Right hindlimb (tissue), 1 donor: ENCODE measurements at regions not wholly inside any gene's neighbourhood (a gene's known extent, or its start where the extent isn't known, plus 50 kb on each side); places are given as distances from the start of the nearest gene placed in this dataset.

Experiments
- DNase-seq: peaks from one replicate; pipeline ENCODE4 v3.0.0-alpha.2; 2018

DNA sequence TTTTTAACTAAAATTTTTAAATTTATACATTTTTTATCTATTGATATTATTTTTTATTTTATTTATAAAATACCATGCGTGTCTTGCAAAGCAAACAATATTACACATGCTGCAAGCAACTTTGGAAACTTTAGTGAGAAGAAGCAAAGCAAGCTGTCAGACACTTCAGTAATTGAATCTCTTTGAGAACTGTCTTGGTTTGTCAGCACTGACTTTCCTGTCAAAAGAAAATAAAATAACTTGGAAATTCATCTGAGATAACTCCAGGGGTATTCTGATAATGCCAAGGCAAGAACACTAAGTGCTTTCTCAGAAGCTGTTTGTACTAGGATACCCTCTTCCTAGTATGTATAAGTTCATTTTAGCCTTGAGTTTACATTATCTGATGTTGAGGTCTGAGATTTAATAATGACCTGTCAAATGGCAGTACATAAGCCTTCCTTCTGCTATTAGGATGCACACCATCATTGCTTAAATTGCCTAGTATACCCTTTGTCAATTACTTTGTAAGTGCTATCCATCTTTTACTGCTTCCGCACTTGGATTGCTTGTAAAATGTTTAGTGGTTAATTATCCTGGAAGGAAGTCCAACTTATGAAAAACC is 624.2 kb upstream of the AGA start:
- no peak for DNase-seq

DNA sequence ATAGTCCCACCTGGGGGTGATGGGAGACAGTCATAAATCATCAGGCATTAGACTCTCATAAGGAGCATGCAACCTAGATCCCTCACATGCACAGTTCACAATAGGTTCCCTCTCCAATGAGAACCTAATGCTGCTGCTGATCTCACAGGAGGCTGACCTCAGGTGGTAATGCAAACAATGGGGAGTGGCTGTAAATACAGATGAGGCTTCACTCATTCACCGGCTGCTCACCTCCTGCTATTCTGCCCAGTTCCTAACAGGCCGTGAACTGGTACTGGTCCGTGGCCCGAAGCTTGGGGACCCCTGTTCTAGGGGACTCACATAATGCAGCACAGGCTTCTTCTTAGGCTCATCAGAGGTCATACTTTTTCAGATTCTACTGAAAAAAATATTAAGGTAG is 625.9 kb upstream of the AGA start:
- DNase-seq = no peak

DNA sequence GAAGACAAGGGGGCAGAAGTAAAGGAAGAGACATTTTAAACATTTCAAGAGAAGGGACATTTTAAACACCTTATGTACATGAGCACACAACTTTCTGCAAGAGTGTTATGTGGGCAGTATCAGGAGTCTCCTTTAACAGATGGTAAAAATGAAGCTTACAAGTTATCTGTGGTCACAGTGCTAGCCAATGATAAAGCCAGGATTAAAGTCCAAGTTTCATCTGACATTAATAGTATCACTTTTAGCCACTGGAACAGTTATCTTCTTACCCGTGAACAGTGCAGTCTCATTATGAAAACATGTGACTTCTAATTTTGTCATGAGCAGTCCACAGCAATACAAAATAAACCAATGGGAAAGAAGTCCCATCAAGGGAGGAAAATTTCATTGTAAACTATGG is 627.9 kb upstream of the AGA start:
- no peak for DNase-seq

DNA sequence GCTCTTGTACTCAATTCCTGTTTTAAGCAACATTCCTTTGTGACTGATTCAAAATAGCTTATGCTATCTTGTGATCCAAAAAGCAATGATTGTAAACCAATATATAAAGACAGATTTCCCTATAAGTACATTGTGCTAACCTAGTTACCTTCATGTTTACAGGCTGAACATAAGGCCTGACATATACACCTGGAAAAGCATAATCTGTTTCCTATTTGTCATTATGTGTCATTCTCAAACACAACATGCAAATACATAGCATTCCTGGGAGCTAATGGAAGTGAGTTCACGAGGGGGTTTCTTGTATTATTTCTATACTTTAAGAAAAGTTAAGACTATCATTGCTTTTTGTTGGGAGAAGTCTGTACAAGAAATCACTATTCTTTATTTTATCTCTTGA is 638.1 kb upstream of the AGA start:
- DNase-seq = no peak

DNA sequence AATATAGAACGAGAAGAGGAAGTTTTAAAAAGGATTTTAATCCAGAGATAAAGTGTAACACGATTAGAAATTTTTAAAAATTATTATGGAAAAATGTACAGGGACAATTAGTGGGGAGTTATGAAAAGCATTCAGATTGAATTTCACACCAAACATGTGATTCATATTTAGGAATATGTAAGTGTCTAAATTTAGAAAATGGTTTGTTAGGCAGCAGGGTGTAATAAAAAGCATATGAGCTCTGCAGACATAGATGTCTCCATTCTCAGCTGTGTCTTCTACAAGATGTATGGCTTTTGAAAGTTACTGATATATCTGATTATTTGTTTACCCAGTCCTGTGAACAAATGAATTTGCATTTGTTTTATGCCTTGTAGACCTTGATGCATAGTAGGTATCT is 638.9 kb upstream of the AGA start:
- no peak for DNase-seq

DNA sequence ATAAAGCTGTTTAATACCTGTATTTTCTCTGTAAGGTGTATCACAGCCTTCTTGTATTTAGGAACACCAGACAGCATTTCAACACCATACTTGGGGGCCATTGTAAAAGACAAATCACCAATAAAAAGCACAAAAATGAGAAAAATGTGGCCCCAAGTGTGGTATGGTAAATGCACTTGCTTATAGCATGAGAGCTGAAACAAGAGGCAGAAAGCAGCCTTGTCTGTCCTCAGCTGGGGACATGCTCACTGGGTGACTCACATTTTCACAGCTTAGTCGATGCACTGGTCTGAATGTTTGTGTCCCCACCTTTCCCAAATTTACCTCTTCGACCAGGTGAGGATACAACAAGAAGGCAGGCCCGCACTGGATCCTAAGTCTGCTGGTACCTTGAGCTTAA is 639.7 kb upstream of the AGA start:
- DNase-seq = no peak

DNA sequence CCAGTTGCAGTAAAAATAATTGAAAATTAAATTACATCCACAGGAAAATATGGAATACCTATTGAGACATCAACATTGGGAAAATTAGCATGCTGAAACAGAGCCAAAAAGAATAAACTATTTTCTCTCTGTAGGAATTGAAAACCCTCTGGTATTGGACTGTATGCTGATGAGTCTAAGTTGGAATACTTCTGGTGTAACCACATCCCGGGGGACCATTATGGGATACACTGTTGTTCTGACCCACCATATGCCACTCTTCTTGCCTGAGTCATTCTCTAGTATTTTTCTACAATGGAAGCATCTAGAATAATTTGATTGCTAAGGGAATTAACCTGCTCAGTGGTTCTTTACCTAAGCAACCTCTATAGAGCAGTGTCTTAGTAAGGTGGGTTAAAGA is 640.7 kb upstream of the AGA start:
- no peak for DNase-seq

DNA sequence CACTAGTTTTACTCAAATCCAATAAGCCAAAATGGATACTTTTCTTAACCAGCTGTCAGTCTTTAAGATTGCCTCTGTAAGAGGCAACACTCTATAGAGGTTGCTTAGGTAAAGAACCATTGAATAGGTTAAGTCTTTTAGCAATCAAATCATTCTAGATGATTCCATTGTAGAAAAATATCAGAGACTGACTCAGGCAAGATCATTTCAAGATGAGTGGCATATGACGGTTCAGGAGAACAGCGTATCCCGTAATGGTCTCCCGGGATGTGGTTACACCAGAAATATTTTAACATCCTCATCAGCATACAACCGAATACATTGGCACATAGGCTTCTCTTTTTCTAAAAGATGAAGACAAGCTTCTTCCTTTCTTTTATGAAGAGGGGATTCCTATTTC is 641.7 kb upstream of the AGA start:
- DNase-seq = no peak

DNA sequence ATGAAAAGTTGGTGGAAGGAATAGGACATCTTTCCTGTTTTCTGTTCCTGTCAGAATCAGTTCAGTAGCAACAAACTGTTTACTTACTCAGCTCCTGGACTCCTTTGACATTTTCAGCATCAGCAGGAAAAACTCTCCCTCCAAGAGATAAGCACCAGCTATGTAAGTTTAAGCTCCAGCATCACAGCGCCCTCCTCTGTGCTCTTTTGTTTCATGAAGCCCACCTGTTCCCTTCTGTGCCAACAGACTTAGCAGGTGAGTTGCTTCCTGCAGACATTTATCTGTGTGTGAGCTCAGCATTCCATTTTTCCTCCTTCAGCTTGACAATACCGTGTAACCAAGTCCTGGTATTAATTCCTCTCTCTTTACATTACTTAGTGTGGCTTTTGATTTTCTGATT is 644.1 kb upstream of the AGA start:
- no peak for DNase-seq

DNA sequence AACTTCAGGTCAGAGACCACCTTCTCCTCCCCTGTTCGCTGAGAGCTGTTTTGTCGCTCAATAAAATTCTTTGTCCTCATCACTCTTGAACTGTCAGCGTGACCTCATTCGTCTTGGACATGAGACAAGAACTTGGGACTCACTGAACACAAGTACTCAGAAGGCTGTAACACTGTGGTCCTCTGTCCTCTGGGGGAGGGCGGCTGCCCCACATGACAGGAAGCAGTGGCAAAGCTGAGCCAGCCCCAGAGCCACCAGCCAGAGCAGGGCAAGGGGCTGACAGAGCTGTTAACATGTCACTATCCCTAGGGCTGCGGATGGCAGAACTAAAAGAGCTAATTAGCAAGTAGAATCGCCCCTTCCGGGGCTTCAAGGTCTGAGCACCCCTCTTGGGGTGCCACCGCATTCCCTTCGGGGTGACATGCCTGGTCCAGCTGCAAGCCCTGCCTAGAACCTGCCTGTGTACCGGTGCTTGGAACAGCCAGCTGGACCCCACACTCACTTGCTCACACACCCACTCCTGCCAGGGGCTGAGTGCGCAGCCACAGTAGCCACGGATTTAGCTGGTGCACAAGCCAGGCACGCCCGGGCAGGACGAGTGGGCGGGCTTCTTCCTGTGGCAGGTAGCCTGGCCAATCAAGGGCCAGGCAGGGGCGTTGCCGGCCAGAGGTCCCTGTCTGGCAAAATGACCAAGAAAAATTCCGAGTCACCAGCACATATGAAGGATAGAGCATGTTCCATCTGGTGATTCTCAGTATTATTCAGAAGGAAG is 648.6 kb upstream of the AGA start:
- no peak for DNase-seq

DNA sequence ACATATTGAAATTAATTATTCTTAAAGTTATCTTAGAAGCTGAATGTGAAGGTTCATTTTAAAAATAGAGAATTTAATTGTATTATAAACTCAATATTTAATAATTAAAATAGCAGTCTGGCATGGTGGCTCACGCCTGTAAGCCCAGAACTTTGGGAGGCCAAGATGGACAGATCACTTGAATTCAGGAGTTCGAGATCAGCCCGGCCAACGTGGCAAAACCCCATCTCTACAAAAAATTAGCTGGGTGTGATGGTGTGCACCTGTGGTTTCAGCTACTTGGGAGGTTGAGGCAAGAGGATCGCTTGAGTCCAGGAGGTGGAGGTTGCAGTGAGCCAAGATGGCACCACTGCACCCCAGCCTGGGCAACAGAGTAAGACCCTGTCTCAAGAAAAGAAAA is 659.9 kb upstream of the AGA start:
- DNase-seq = no peak

DNA sequence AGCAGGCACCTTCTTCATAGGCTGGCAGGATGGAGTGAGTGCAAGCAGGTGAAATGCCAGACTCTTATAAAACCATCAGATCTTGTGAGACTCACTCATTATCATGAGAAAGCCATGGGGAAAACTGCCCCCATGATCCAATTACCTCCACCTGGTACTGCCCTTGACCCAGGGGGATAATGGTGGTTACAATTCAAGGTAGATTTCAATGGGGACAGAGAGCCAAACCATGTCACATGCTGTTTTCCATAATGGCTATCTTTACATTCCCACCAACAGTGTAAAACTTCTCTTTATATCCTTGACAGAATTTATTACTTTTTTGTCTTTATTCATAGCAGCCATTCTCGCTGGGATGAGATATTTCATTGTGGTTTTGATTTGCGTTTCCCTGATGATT is 663.0 kb upstream of the AGA start:
- no peak for DNase-seq

DNA sequence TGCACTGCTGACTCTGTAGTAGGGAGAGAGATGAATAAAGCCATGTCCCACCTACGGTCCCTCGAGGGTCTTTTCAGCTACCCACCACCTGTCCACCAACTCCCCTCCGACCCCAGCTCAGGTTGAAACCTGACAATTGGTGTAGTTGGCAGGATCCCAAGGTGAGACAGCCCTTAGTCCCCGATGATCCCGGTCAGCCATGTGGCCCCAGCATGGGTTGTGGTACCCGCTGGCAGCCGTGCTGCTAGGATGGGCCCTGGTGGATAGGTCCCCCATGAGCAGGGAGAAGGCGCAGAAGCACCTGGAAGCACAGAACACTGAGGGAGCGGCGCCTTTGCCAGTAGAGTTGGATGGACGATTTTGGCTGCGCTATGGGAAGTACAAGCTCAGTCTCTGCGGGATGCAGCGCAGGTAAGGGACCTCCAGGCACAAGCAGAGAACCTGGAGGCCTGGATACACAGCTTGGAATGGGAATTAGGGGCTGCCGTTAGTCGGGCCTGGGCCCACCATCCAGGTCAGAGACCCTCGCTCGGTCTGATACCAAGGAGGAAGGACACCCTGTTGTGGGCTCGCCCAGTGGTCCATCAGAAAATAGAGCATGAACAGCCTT is 694.6 kb upstream of the AGA start:
- DNase-seq = no peak

DNA sequence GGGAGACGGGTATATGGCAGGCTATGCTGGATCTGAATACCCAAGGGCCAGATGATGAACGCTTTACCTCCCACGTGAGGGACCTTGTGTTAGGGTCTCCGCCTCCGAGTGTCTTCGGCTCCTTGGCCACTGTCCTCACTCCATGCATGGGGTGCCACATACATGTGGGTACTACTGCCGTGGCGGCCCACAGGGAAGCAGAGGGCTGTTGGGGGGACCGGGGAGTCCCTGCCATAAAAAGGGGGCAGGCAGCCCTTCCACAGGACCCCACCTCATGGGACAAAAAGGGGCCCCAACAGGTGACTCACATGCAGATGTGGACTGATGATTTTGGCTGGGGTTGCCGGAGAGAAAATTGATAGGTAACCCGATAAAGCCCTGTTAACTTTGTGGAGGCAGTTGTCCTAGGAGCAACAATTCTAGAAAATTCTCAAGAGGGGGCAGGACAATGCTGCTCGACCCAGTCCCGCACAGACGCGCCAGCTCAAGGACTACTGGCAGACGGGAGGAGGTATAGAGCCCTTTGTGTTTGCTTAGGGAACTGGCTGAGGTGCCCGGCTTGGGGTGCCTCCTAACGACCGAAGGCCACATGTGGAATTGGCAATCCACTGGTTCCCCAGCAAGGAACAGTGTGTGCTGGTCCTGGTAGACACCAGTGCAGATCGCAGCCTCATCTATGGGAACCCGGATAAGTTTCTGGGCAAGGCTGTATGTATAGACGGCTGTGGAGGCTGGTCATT is 695.7 kb upstream of the AGA start:
- DNase-seq = no peak

DNA sequence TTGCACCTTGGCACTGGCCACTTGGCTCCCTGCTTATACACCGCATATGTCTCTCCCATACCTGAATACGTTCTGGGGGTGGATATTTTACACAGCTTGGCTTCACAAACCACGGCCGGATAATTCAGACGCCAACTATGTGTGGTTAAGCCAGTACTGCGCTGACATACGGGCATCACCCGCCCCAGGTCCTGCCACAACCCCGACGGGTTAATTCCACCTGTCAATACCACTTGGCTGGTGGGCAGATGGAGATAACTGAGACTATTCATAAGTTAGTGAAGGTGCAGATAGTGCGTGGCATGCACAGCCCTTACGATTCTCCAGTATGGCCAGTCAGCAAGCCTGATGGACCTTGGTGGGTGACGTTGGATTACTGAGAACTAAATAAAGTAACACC is 696.3 kb upstream of the AGA start:
- no peak for DNase-seq

DNA sequence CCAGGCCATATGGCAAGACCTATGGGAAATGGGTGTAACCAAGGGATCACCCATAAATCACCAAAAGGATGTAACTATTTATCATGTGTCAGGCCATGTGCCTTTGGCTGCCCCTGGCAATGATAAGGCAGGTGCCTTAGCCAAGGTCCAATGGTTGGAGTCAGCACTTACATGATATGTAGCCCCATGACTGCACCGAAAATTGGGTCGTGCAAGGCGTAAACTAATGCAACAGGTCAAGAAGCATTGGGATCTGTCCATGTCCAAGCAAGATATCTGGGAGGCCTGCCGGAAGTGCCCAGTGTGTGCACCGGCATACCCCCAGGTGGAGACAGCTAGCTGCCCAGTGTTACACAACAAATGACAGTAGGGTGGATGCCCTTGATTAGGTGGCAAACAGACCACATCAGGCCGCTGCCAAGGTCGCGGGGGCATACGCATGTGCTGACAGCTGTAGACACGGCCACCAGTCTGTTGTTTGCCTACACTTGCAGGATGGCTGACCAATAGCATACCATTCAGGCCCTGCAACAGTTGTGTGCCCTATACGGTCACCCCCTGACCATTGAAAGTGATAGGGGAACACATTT is 698.2 kb upstream of the AGA start:
- no peak for DNase-seq

DNA sequence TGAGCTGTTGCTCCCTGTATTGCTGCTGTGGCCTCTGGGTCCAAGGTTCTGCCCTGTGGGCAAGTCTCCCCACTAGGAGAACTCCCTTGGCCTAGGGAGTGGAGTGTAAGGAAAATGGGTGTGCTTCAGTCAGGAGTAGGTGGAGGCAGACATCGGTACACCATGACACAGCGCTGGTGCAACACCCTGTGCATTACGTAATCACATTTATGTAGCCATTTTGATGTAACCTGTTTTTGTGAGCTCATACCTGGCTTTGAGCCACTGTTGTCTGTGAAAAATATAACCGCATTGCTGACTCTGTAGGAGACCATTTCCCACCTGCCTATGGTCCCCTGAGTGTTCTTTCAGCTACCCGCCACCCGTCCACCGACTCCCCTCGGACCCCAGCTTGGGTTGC is 700.5 kb upstream of the AGA start:
- no peak for DNase-seq

DNA sequence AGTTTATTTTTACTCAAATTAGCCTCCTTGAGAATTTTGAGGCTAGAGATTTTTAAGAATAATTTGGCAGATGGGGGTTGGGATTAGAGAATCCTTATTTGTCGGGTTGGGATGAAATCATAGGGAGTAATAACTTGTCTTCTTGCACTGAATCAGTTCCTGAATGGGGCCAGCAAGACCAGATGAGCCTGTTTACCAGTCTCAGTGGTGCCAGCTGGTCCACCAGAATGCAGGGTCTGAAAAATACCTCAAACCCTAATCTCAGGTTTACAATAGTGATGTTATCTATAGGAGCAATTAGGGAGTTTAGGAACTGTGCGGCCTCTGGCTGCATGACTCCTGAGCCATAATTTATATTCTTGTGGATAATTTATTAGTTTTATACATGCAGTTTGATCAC is 705.9 kb upstream of the AGA start:
- DNase-seq = no peak

DNA sequence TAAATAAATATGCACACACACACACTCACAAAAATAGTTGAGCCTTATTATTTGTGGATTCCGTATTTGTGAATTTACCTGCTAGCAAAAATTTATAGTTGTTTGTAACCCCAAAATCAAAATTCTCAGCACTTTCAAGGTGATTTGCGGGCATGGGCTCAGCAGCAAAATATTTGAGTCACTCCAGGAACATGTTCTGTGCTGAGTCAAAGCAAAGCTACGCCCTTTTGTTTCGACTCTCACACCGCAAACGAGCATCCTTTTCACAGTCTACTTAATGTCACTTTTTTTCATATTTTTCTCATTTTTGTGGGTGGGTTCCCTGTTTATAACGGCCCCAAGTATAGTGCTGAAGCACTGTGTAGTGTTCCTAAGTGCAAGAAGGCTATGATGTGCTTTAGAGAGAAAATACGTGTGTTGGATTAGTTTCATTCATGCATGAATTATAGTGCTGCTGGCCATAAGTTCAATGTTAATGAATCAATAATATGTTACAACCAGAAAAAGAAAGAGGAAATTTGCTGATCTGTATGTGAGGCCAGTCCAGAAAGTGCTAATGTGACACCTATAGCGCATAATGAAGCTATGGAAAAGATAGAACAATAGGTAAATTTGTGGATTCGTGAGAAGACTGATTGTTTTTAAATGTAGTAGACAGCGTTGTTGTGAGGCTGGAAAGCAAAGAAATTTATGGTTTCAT is 723.2 kb upstream of the AGA start:
- DNase-seq = no peak

DNA sequence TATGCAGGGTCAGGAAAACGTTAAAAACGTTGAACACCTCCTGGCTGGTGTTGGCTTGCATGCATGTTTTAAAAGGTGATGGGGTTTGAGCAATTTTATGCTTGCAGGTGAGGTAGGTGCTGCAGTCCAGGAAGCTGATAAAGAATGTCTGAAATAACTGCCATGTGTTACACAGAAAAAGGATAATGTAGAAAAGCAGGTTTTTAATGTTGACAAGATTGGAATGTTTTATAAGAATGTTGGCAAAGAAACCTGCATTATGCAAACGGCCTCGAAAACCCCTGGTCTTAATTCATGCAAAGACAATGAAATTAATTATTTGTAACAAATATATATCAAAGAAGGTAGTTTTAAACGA is 723.7 kb upstream of the AGA start:
- no peak for DNase-seq

DNA sequence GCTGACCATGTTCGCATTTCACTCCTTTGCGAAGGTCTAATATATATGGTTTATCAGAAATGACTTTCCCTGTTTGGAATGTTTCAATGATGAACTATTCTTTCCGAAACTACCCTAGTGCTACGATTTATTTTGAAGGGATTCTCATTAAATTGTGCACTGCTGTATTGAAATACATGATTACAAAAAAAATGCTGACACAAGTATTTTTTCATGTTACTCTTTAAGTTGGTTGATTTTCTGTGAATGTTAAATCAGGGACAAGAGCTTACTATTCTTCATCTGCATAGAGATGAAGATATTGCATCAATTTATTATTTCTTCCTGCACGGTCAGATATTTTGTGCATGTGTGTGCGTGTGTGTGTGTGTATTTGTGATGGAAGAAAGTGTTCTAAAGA is 731.5 kb upstream of the AGA start:
- no peak for DNase-seq

DNA sequence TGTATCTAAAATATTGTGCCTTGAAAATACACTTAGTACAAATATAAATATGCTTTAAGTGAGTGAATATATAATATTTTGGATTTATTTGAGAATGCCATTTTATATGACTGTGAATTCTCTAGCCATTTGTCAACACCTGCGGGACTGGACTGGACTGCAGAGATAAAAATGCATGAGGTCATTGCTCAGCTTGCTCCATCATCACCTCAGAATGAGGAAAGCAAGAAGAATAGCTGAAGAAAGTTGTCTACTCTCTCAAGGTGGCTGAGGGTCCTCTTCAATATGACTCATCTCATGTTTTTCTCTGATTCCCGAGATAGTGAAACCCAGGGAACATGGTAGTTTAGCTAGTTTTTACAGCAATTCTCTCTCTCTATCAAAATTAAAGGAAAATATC is 732.5 kb upstream of the AGA start:
- DNase-seq = no peak

DNA sequence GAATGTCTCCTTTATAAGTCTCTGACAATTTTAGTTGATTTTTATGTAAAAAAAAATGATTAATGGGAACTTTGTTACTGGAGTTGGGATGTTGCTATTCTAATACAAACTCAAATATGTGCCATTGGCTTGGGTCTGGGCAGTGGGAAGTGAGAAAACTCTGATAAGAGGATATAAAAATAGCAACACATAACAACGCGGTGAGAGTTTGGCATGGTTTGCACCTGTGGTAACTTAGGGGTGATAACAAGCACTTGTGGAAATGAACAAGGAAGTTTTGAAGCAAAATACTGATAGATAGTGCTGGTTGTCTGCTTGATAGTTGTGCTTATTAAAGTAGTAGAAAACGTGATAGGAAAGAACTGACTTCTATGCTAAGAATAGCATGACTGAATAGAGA is 743.3 kb upstream of the AGA start:
- no peak for DNase-seq
